ENCODE measurements at regions not wholly inside any gene's neighbourhood (a gene's known extent, or its start where the extent isn't known, plus 50 kb on each side); places are given as distances from the start of the nearest gene placed in this dataset.

GRCh38 chr2:140154271-140154670 lies 1374.1 kb upstream of the NXPH2 start:
- intact Hi-C loops (cut with micrococcal nuclease; ENCODE audit: unreplicated experiment) (no loop called here), in situ Hi-C loops (cut with HindIII; ENCODE audit: low pct_unique_long_range_greater_than_20kb, low sequenced_read_pairs) (no loop called here)
- no TSS peak for BruUV-seq (replicated peaks)
- Histone ChIP-seq H3K4me3 (ENCODE audit: low read depth in 2 of 2, low read length in 2 of 2) (no peak overlapping the region), H3K9me3 (ENCODE audit: control insufficient read depth, insufficient read depth, low read depth, low read length) (no peaks in the 10 kb centered on the region), H3K4me1 (ENCODE audit: control insufficient read depth, insufficient read depth, low read length) (no peaks in the 10 kb centered on the region), H3K36me3 (ENCODE audit: control insufficient read depth, insufficient read depth, low read length) (no peaks in the 10 kb centered on the region), H3K27me3 (ENCODE audit: control insufficient read depth, insufficient read depth, low read length) (no peaks in the 10 kb centered on the region), H3K27ac (ENCODE audit: low read length) (no peak overlapping the region)
- DNase-seq (ENCODE audit: low read depth, low spot score) (no peak), ATAC-seq (no peak)
- TF ChIP-seq REST (IDR thresholded peaks at IDR 0.05; ENCODE audit: insufficient read depth in 1 of 2, low read depth in 2 of 2, low read length in 1 of 2) (no peak), SIN3A (IDR thresholded peaks at IDR 0.05; ENCODE audit: borderline replicate concordance, insufficient read depth, low read depth, low read length) (no peak), POLR2AphosphoS5 (IDR thresholded peaks at IDR 0.05; ENCODE audit: low read depth, low read length) (no peak), TCF7L2 (IDR thresholded peaks at IDR 0.05; ENCODE audit: low read depth, low read length) (no peak), CTCF (IDR thresholded peaks at IDR 0.05) (no peak)
- CTCF ChIA-PET: no interaction called here
- POLR2A ChIA-PET: no interaction called here

GRCh38 chr2:140144611-140145010 lies 1364.4 kb upstream of the NXPH2 start:
- in situ Hi-C loops (cut with HindIII; ENCODE audit: low pct_unique_long_range_greater_than_20kb, low sequenced_read_pairs): no loop called here
- H3K4me1 ChIP-seq (ENCODE audit: control insufficient read depth, insufficient read depth, low read length): no peaks in the 10 kb centered on the region
- ChIA-PET POLR2A (no interaction called here), CTCF (no interaction called here)
- H3K9me3 ChIP-seq (ENCODE audit: control insufficient read depth, insufficient read depth, low read depth, low read length): no peaks in the 10 kb centered on the region
- no peaks in the 10 kb centered on the region for H3K27me3 ChIP-seq (ENCODE audit: control insufficient read depth, insufficient read depth, low read length)
- ATAC-seq (no peak), DNase-seq (ENCODE audit: low read depth, low spot score) (no peak)
- no peak overlapping the region for H3K27ac ChIP-seq (ENCODE audit: low read length)
- intact Hi-C loops (cut with micrococcal nuclease; ENCODE audit: unreplicated experiment): no loop called here
- no peaks in the 10 kb centered on the region for H3K36me3 ChIP-seq (ENCODE audit: control insufficient read depth, insufficient read depth, low read length)
- TF ChIP-seq TCF7L2 (IDR thresholded peaks at IDR 0.05; ENCODE audit: low read depth, low read length): no peak
- no TSS peak for BruUV-seq (replicated peaks)
- no peak overlapping the region for H3K4me3 ChIP-seq (ENCODE audit: low read depth in 2 of 2, low read length in 2 of 2)

DNA sequence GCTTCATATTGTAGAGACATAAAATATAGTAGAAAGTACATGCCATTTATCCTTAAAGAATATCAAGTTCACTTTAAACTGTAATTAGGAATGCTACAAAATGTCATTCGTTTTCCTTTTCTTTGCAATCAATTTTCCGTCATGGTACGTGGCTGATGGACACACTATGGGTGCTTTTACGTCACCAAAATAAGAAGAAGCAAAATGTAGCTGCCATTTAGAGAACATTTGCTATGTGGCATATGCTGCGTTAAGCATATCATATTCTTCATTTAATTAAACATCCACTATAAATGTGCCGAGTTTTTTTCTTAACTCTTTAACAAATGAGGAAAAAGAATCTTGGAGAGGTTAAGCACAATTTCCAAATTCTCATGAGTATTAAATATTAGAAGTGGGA lies 1358.5 kb upstream of the NXPH2 start:
- intact Hi-C loops (cut with micrococcal nuclease; ENCODE audit: unreplicated experiment): no loop called here
- no peak for TF ChIP-seq CTCF (IDR thresholded peaks at IDR 0.05)
- no peak for TF ChIP-seq TCF7L2 (IDR thresholded peaks at IDR 0.05; ENCODE audit: low read depth, low read length)
- no peak for TF ChIP-seq SIN3A (IDR thresholded peaks at IDR 0.05; ENCODE audit: borderline replicate concordance, insufficient read depth, low read depth, low read length)
- TF ChIP-seq POLR2AphosphoS5 (IDR thresholded peaks at IDR 0.05; ENCODE audit: low read depth, low read length): no peak
- TF ChIP-seq REST (IDR thresholded peaks at IDR 0.05; ENCODE audit: insufficient read depth in 1 of 2, low read depth in 2 of 2, low read length in 1 of 2): no peak
- ChIA-PET CTCF (no interaction called here), POLR2A (no interaction called here)
- no peak for DNase-seq (ENCODE audit: low read depth, low spot score)
- no peaks in the 10 kb centered on the region for H3K4me1 ChIP-seq (ENCODE audit: control insufficient read depth, insufficient read depth, low read length)
- H3K27ac ChIP-seq (ENCODE audit: low read length): no peak overlapping the region
- H3K4me3 ChIP-seq (ENCODE audit: low read depth in 2 of 2, low read length in 2 of 2): no peak overlapping the region
- no peaks in the 10 kb centered on the region for H3K36me3 ChIP-seq (ENCODE audit: control insufficient read depth, insufficient read depth, low read length)
- no peak for ATAC-seq
- BruUV-seq (replicated peaks): no TSS peak
- H3K9me3 ChIP-seq (ENCODE audit: control insufficient read depth, insufficient read depth, low read depth, low read length): no peaks in the 10 kb centered on the region
- H3K27me3 ChIP-seq (ENCODE audit: control insufficient read depth, insufficient read depth, low read length): no peaks in the 10 kb centered on the region
- in situ Hi-C loops (cut with HindIII; ENCODE audit: low pct_unique_long_range_greater_than_20kb, low sequenced_read_pairs): no loop called here
